ENCODE measurements at regions not wholly inside any gene's neighbourhood (a gene's known extent, or its start where the extent isn't known, plus 50 kb on each side); places are given as distances from the start of the nearest gene placed in this dataset.

DNA sequence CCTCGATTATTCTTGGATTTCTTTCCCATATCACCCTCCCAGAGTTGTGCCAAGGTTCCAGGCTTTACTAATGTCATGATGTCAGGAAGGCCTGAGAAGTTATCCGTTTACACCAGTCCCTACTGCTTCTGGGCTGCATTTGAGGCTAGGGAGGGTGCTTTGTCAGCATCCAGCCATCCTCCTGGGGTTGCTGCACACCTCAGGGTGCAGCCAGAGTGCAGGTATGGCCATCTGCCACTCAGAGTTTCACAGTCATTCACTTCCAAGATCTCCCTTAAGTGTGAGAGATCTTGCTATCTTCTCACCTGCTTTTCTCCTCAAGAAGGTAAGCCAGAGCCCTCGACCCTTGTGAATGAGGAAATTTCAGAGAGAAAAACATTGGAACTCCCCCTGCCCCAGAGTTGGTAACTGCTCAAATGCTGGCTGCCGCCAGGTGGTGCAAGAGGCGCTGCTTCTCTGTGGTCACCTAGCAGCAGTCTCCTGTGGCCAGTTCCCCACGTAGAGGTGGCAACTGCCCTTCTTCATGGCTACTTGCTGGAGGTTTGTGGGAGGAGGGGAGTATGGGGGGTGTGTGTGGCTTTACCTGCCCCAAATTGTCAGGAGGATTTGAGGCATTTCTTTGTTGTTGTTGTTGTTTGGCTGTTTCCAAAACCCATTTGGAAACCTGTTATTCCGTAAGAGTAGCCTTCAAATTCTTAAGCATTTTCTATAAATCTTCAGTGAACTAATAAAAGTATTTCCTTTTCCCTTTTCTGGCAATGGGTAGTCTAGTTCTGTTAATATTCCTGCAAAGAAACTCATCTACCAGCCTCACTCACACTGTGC, 259.6 kb upstream of the DMRT1 start:
- TF ChIP-seq, protein P1, sequence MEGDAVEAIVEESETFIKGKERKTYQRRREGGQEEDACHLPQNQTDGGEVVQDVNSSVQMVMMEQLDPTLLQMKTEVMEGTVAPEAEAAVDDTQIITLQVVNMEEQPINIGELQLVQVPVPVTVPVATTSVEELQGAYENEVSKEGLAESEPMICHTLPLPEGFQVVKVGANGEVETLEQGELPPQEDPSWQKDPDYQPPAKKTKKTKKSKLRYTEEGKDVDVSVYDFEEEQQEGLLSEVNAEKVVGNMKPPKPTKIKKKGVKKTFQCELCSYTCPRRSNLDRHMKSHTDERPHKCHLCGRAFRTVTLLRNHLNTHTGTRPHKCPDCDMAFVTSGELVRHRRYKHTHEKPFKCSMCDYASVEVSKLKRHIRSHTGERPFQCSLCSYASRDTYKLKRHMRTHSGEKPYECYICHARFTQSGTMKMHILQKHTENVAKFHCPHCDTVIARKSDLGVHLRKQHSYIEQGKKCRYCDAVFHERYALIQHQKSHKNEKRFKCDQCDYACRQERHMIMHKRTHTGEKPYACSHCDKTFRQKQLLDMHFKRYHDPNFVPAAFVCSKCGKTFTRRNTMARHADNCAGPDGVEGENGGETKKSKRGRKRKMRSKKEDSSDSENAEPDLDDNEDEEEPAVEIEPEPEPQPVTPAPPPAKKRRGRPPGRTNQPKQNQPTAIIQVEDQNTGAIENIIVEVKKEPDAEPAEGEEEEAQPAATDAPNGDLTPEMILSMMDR (IDR thresholded peaks at IDR 0.05): no peak
- TF ChIP-seq POLR2A (IDR thresholded peaks at IDR 0.05): no peak

Data from lower leg skin (tissue), 3 donors.